ENCODE measurements at regions not wholly inside any gene's neighbourhood (a gene's known extent, or its start where the extent isn't known, plus 50 kb on each side); places are given as distances from the start of the nearest gene placed in this dataset.

DNA sequence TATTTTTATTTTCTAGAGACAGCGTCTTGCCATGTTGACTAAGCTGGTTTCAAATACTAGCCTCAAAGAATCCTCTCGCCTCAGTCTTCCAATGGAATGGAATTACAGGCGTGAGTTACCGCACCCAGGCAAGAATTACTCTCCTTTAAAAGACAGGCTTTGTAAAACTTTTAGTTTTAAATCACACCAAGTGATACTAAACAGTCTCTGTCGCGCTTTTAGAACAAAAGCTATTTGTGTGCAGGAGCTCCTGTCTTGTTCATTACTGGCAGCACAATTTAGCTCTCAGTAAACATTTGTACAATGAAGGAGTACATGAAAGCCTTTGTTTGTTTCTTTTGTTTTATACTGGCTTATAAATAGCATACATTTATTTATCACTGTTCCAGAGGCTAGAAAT, 1719.2 kb upstream of the PIK3C3 start:
- Histone ChIP-seq H3K4me3 (ENCODE audit: low read length) (no peak overlapping the region), H3K27ac (ENCODE audit: low read length) (no peak overlapping the region), H3K9me3 (ENCODE audit: control insufficient read depth, low read length) (no peaks in the 10 kb centered on the region), H3K27me3 (ENCODE audit: control insufficient read depth, insufficient read depth) (no peaks in the 10 kb centered on the region), H3K4me1 (ENCODE audit: control insufficient read depth, insufficient read depth, low read length) (no peaks in the 10 kb centered on the region)
- DNase-seq (no peak), ATAC-seq (no peak)
- intact Hi-C loops (cut with DNase I) = no loop called here
- 90% methylated on average over 6 of the region's 6 CpGs for WGBS

DNA sequence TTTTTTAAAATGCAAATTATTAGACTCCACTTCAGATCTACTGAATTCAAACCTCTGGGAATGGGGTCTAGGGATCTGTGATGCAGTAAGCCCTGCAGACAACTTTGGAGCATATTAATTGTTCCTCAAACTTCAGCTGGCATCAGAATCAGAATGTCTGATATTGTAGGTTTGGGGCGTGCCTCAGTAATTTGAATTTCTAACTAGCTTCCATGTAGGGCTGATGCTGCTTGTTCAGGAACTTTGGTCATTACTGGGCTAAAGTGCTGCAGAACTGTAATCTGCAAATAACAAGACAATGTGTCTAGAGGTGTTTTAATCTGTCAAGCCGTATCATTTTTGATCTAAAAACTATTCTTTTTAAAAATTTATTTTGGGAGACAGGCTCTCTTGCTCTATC, 1719.7 kb upstream of the PIK3C3 start:
- WGBS = 83% methylated on average over 2 of the region's 2 CpGs
- Histone ChIP-seq H3K27ac (ENCODE audit: low read length) (no peak overlapping the region), H3K9me3 (ENCODE audit: control insufficient read depth, low read length) (no peaks in the 10 kb centered on the region), H3K27me3 (ENCODE audit: control insufficient read depth, insufficient read depth) (no peaks in the 10 kb centered on the region), H3K4me1 (ENCODE audit: control insufficient read depth, insufficient read depth, low read length) (no peaks in the 10 kb centered on the region), H3K4me3 (ENCODE audit: low read length) (no peak overlapping the region)
- intact Hi-C loops (cut with DNase I) = no loop called here
- ATAC-seq = no peak
- DNase-seq = no peak

DNA sequence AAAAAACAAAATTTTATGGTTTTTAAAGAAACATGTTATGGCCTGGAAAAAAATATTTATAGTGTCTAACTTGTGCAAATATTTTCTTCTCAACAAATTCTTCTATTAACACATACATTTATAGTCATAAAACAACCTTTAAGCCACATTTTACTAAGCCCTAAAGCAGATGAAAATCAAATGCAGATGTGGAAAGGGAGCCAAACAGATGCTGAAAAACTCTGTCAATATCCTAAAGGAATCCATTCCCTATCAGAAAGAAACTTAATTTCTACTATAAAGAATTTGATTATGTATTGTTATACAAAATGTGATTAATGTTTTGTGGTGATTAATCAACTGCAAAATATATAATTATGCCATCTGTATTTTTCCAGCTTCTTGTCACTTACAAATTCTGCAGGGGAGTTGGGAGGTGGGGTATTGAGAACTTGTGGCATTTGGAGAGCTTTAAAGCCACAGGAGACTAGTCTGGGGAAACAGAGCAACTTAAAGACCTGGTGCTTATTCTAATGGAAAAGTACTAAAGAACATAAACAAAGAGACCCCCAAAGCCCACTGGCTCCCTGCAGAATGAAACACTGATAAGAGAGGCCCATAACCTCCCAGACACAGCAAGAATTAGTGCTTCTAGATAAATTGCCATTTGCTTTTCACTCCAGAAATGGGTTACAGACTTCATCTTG, 1721.0 kb upstream of the PIK3C3 start:
- no peaks in the 10 kb centered on the region for H3K9me3 ChIP-seq (ENCODE audit: control insufficient read depth, low read length)
- ATAC-seq (no peak), DNase-seq (no peak)
- H3K27ac ChIP-seq (ENCODE audit: low read length) = no peak overlapping the region
- intact Hi-C loops (cut with DNase I) = no loop called here
- H3K27me3 ChIP-seq (ENCODE audit: control insufficient read depth, insufficient read depth) = no peaks in the 10 kb centered on the region
- H3K4me3 ChIP-seq (ENCODE audit: low read length) = no peak overlapping the region
- H3K4me1 ChIP-seq (ENCODE audit: control insufficient read depth, insufficient read depth, low read length) = no peaks in the 10 kb centered on the region

DNA sequence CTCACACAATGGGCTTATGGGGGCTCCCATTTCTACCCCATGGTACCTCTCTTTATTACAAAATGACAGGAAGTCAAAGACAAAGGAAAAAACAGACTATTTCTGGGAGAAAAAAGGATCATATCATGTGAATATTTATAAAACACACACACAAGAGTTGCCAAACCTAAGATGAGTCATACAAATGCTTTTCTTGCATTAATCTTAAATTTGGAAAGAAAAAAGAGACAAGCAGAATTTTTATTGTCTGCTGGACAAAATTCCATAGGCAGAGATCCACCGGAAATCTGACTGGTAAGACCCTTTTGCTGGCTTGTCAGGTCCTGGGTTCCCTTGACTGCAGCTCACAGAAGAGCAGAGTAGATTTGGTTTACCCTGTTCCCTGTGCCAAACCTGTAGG, 1732.3 kb upstream of the PIK3C3 start:
- DNase-seq (no peak), ATAC-seq (no peak)
- Histone ChIP-seq H3K27ac (ENCODE audit: low read length) (no peak overlapping the region), H3K27me3 (ENCODE audit: control insufficient read depth, insufficient read depth) (no peaks in the 10 kb centered on the region), H3K9me3 (ENCODE audit: control insufficient read depth, low read length) (no peaks in the 10 kb centered on the region), H3K4me3 (ENCODE audit: low read length) (no peak overlapping the region), H3K4me1 (ENCODE audit: control insufficient read depth, insufficient read depth, low read length) (no peaks in the 10 kb centered on the region)
- intact Hi-C loops (cut with DNase I) = no loop called here
- WGBS = 58% methylated on average over 1 of the region's 1 CpG

DNA sequence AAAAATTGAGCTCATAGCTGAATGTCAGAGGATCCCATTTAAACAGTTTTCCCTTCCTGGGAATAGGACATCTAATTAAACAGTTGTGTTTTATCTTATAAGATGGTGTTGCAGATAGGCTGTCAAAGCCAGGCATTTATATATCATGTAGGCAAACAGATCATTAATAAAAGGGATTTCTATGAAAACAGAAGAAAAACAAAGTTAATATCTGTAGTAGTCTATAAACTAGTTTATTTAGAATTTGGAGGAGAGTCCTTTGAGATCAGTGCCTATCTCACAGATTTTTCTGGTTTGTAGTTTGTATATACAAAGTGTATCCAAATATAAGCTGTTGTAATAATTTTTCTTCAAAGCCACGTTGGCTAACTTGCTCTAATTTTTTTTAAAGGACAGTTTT, 1738.2 kb upstream of the PIK3C3 start:
- ATAC-seq (no peak), DNase-seq (no peak)
- intact Hi-C loops (cut with DNase I) = no loop called here
- Histone ChIP-seq H3K4me3 (ENCODE audit: low read length) (no peak overlapping the region), H3K27ac (ENCODE audit: low read length) (no peak overlapping the region), H3K9me3 (ENCODE audit: control insufficient read depth, low read length) (no peaks in the 10 kb centered on the region), H3K4me1 (ENCODE audit: control insufficient read depth, insufficient read depth, low read length) (no peaks in the 10 kb centered on the region), H3K27me3 (ENCODE audit: control insufficient read depth, insufficient read depth) (no peaks in the 10 kb centered on the region)
- 44% methylated on average over 1 of the region's 1 CpG for WGBS

DNA sequence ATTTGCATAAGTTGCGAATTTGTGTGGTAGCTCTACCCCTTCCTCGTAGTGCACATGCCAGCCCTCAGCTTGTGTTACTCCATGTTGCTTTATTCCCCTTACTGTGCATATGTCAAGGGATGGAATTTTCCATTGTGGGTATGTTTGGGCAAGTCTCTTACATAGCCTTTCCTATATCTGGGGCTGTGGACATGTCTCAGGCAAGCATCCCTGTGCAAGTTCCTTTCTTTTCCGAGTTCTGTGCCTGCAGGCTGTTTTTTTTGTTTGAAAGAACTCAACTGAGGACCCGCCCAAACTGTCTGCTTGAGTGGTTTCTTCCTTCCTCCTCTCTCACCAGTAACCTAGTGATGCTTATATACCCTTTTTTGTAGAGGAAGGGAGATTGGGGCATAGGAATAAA, 1739.1 kb upstream of the PIK3C3 start:
- H3K4me1 ChIP-seq (ENCODE audit: control insufficient read depth, insufficient read depth, low read length) = no peaks in the 10 kb centered on the region
- intact Hi-C loops (cut with DNase I) = no loop called here
- H3K27ac ChIP-seq (ENCODE audit: low read length) = no peak overlapping the region
- H3K9me3 ChIP-seq (ENCODE audit: control insufficient read depth, low read length) = no peaks in the 10 kb centered on the region
- WGBS = 62% methylated on average over 4 of the region's 4 CpGs
- ATAC-seq (no peak), DNase-seq (no peak)
- no peak overlapping the region for H3K4me3 ChIP-seq (ENCODE audit: low read length)
- H3K27me3 ChIP-seq (ENCODE audit: control insufficient read depth, insufficient read depth) = no peaks in the 10 kb centered on the region

DNA sequence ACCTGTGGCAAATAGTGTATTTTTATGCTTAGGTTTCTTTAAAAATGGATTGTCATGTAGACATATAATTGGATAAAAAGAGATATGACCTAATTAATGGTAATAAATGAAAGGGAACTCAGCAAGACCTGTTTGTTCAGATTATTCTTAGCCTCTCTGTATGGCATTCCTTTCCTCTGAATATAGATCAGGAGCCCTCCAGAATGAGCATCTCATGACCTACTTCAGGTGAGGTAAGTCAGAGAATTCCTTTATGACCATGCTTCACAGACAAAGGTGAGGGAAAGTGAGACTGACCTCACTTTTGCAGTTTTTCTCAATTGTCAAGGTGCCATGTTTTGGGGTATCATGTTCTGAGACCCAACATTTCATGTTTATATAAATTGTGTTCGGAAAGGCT, 1744.3 kb upstream of the PIK3C3 start:
- intact Hi-C loops (cut with DNase I) = no loop called here
- H3K4me3 ChIP-seq (ENCODE audit: low read length) = no peak overlapping the region
- H3K9me3 ChIP-seq (ENCODE audit: control insufficient read depth, low read length) = no peaks in the 10 kb centered on the region
- H3K27ac ChIP-seq (ENCODE audit: low read length) = no peak overlapping the region
- 75% methylated on average over 1 of the region's 1 CpG for WGBS
- ATAC-seq = no peak
- no peak for DNase-seq
- no peaks in the 10 kb centered on the region for H3K27me3 ChIP-seq (ENCODE audit: control insufficient read depth, insufficient read depth)
- H3K4me1 ChIP-seq (ENCODE audit: control insufficient read depth, insufficient read depth, low read length) = no peaks in the 10 kb centered on the region

DNA sequence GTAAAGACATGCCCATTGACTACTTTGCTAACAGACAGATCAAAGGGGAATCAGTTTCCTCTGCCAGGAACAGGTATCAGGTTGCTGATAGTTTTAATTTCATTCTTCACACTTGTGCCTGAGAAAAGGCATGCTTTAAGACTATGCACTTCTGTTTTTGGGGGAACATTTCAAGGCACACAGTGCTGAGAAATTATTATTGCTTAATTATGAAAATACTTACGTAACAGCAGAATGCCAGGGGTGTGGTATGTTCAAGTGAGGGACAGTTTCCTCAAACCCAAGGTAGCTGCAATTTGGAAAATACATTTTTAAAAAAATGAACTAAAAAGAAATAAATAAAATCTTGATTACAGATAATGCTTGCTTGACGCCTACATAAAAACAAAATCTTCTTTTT, 1746.1 kb upstream of the PIK3C3 start:
- Histone ChIP-seq H3K9me3 (ENCODE audit: control insufficient read depth, low read length) (no peaks in the 10 kb centered on the region), H3K27ac (ENCODE audit: low read length) (no peak overlapping the region), H3K4me1 (ENCODE audit: control insufficient read depth, insufficient read depth, low read length) (no peaks in the 10 kb centered on the region), H3K4me3 (ENCODE audit: low read length) (no peak overlapping the region), H3K27me3 (ENCODE audit: control insufficient read depth, insufficient read depth) (no peaks in the 10 kb centered on the region)
- no peak for ATAC-seq
- 83% methylated on average over 2 of the region's 2 CpGs for WGBS
- no peak for DNase-seq
- intact Hi-C loops (cut with DNase I) = no loop called here

DNA sequence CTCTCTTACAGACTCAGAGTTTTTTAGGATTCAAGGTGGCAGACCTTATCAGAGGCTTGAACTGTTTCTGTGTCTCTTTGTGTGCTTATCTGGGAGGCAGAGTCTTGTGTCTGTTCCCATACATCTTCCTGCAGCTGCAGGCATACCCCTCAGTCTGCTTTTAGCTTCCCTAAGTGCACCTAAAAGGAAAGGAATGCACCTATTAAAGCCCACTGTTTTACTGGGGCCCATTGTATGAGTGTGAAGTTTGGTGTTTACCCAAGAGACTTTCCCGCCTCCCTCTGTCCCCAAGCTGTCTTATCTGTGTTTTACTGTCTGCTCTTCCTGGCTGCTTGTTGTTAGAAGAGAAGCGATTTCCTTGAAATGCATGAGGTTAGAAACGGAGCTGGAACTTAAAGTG, 1757.3 kb upstream of the PIK3C3 start:
- Histone ChIP-seq H3K27ac (ENCODE audit: low read length) (no peak overlapping the region), H3K9me3 (ENCODE audit: control insufficient read depth, low read length) (no peaks in the 10 kb centered on the region), H3K4me1 (ENCODE audit: control insufficient read depth, insufficient read depth, low read length) (no peaks in the 10 kb centered on the region), H3K27me3 (ENCODE audit: control insufficient read depth, insufficient read depth) (no peaks in the 10 kb centered on the region), H3K4me3 (ENCODE audit: low read length) (no peak overlapping the region)
- intact Hi-C loops (cut with DNase I) = no loop called here
- DNase-seq = no peak
- no peak for ATAC-seq
- WGBS = 57% methylated on average over 3 of the region's 3 CpGs

DNA sequence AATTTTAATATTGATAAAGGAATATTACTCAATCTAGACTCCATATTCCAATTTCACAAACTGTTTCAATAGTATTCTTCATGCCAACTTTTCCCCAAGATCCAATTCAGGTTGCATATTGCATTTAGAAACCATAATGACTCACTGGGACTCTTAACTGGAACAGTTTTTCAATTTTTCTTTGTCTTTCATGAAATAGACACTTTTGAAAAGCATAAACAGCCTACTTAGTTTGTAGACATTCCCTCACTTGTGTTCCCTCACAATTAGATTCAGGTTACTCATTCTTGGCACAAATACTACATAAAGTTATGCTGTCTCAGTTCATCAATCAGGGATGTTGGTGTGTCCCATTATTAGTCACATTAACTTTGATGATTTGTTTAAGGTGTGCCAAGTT, 1768.4 kb upstream of the PIK3C3 start:
- ATAC-seq (no peak), DNase-seq (no peak)
- intact Hi-C loops (cut with DNase I) = no loop called here
- H3K27me3 ChIP-seq (ENCODE audit: control insufficient read depth, insufficient read depth) = no peaks in the 10 kb centered on the region
- H3K9me3 ChIP-seq (ENCODE audit: control insufficient read depth, low read length) = no peaks in the 10 kb centered on the region
- no peak overlapping the region for H3K4me3 ChIP-seq (ENCODE audit: low read length)
- H3K4me1 ChIP-seq (ENCODE audit: control insufficient read depth, insufficient read depth, low read length) = no peaks in the 10 kb centered on the region
- H3K27ac ChIP-seq (ENCODE audit: low read length) = no peak overlapping the region

DNA sequence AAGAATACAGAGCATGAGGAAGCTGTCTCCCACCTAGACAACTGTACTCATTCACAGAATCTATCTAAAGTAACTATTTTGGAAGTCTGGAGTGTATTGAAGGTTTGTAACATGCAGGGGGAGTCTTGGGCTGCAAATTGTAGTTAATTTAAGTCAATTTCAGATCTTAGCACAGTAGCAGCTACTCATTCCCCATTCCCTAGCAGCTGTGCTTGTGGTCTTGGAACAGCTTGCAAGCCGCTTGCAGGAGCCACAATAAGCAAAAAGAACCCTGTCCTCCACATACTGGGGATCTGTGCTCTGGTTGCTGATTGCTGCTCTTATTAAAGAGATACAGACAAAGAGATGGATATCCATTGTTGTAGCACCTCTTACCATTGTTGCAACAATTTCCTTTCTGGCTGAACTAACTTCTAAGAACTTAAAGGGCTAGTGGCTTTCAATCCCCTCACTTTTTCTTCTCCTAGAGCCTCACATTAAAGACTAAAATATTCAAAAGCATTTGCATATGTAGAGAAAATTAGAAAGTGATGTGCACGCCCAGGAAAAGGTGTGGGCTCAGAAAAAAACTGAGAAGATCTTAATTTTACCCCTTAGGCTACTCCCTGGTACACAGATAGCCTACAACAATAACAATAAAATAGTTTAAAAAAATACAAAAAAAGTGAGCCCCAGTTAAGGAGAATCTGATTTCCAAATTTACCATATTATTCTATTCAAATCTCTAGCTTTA, 1775.1 kb upstream of the PIK3C3 start:
- no peak overlapping the region for H3K27ac ChIP-seq (ENCODE audit: low read length)
- H3K4me1 ChIP-seq (ENCODE audit: control insufficient read depth, insufficient read depth, low read length) = no peaks in the 10 kb centered on the region
- WGBS = 77% methylated on average over 2 of the region's 2 CpGs
- H3K27me3 ChIP-seq (ENCODE audit: control insufficient read depth, insufficient read depth) = no peaks in the 10 kb centered on the region
- no peaks in the 10 kb centered on the region for H3K9me3 ChIP-seq (ENCODE audit: control insufficient read depth, low read length)
- no peak for DNase-seq
- ATAC-seq = no peak
- no peak overlapping the region for H3K4me3 ChIP-seq (ENCODE audit: low read length)
- intact Hi-C loops (cut with DNase I) = no loop called here

DNA sequence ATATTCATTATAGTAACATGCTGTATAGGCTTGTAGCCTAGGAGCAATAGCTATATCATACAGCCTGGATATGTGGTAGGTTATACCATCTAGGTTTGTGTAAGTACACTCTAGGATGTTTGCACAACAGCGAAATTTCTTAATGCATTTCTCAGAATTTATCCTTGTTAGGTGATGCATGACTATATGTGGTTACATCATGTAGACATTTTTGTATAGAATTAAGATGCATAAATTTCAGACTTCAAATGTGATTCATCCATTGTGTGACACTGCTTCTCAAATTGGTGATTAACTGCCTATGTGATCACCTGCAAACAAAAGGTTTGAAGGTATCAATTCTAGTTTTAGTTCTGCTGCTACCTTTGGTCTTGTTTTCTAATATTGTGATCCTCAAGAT, 1787.0 kb upstream of the PIK3C3 start:
- Histone ChIP-seq H3K27ac (ENCODE audit: low read length) (no peak overlapping the region), H3K4me1 (ENCODE audit: control insufficient read depth, insufficient read depth, low read length) (no peaks in the 10 kb centered on the region), H3K27me3 (ENCODE audit: control insufficient read depth, insufficient read depth) (no peaks in the 10 kb centered on the region), H3K4me3 (ENCODE audit: low read length) (no peak overlapping the region), H3K9me3 (ENCODE audit: control insufficient read depth, low read length) (no peaks in the 10 kb centered on the region)
- ATAC-seq (no peak), DNase-seq (no peak)
- 85% methylated on average over 1 of the region's 1 CpG for WGBS
- intact Hi-C loops (cut with DNase I) = no loop called here
